ENCODE measurements at regions not wholly inside any gene's neighbourhood (a gene's known extent, or its start where the extent isn't known, plus 50 kb on each side); places are given as distances from the start of the nearest gene placed in this dataset.
A peak's percentile ranks its signal among the peaks of the same experiment; 100 is the strongest.

DNA sequence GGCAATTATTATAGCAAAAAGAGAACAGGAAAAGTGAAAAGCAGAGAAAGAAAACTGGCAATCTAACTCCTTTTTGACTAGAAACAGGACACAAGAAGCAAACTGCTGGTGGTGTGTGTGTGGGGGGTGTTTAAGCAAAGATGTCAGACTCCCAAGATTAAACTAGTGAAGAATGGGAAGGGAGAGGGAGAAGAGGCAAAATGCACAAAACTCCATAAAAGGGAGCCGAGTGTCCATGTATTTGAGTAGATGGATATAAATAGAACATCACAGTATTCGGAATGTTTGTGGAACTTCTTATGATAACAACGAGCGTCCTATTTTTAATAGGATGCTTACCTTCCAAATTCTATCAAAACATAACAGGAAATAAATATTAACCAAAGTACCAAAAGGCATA, 179.8 kb upstream of the TRIB2 start:
- ATAC-seq (replicated peaks in 1 of 2) (no peak), DNase-seq (no peak)
- Mint-ChIP-seq H3K4me1 (ENCODE audit: low read depth) (peaks cover 19% of the 10 kb centered on the region), H3K9me3 (no peaks in the 10 kb centered on the region), H3K4me3 (no peak overlapping the region), H3K36me3 (ENCODE audit: insufficient read depth in 2 of 2) (no peaks in the 10 kb centered on the region), H3K27ac (no peak overlapping the region), H3K27me3 (ENCODE audit: low read depth) (no peaks in the 10 kb centered on the region)

GRCh38 chr2:12538138-12538694, 178.5 kb upstream of the TRIB2 start:
- Mint-ChIP-seq H3K27me3 (ENCODE audit: low read depth) (no peaks in the 10 kb centered on the region), H3K9me3 (no peaks in the 10 kb centered on the region), H3K36me3 (ENCODE audit: insufficient read depth in 2 of 2) (no peaks in the 10 kb centered on the region), H3K27ac (no peak overlapping the region), H3K4me1 (ENCODE audit: low read depth) (peaks cover 19% of the 10 kb centered on the region), H3K4me3 (no peak overlapping the region)
- ATAC-seq (replicated peaks in 1 of 2) (no peak), DNase-seq (no peak)

DNA sequence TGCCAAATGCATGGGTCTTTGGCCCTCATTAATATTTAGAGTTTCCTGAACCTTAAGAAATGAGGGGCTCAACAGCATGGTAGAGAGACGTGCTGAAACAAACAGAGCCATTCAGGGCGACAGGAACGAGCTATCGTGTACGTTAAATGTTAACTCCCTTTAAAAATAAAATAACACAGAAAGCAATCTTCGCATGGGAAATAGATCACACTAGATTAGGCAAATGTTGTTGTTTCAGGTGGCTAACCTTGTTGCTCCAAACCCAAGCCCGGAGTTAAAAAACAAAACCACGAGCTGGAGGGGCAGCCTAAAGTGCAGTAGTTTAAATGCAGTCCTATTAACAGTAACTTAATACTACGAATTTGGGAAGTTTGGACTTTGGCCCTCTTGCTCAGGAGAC, 177.4 kb upstream of the TRIB2 start:
- Mint-ChIP-seq H3K9me3 (no peaks in the 10 kb centered on the region), H3K36me3 (ENCODE audit: insufficient read depth in 2 of 2) (no peaks in the 10 kb centered on the region), H3K27me3 (ENCODE audit: low read depth) (no peaks in the 10 kb centered on the region), H3K27ac (no peak overlapping the region), H3K4me3 (no peak overlapping the region), H3K4me1 (ENCODE audit: low read depth) (peaks cover 10% of the 10 kb centered on the region)
- ATAC-seq (replicated peaks in 1 of 2): no peak
- no peak for DNase-seq

GRCh38 chr2:12539776-12540562, 176.8 kb upstream of the TRIB2 start:
- no peak for DNase-seq
- ATAC-seq (replicated peaks in 1 of 2): no peak
- Mint-ChIP-seq H3K27ac (no peak overlapping the region), H3K27me3 (ENCODE audit: low read depth) (no peaks in the 10 kb centered on the region), H3K4me3 (no peak overlapping the region), H3K9me3 (peaks cover 0 to 2% of the 10 kb centered on the region in 2 donors), H3K36me3 (ENCODE audit: insufficient read depth in 2 of 2) (no peaks in the 10 kb centered on the region), H3K4me1 (ENCODE audit: low read depth) (peaks cover 10% of the 10 kb centered on the region)

GRCh38 chr2:12543076-12543977, 173.4 kb upstream of the TRIB2 start:
- no peaks in the 10 kb centered on the region for H3K27me3 Mint-ChIP-seq (ENCODE audit: low read depth)
- H3K4me3 Mint-ChIP-seq: no peak overlapping the region
- no peak overlapping the region for H3K27ac Mint-ChIP-seq
- ATAC-seq (replicated peaks in 1 of 2) (no peak), DNase-seq (no peak)
- peaks cover 0 to 2% of the 10 kb centered on the region in 2 donors for H3K9me3 Mint-ChIP-seq
- no peaks in the 10 kb centered on the region for H3K36me3 Mint-ChIP-seq (ENCODE audit: insufficient read depth in 2 of 2)
- peaks cover 23% of the 10 kb centered on the region for H3K4me1 Mint-ChIP-seq (ENCODE audit: low read depth)

DNA sequence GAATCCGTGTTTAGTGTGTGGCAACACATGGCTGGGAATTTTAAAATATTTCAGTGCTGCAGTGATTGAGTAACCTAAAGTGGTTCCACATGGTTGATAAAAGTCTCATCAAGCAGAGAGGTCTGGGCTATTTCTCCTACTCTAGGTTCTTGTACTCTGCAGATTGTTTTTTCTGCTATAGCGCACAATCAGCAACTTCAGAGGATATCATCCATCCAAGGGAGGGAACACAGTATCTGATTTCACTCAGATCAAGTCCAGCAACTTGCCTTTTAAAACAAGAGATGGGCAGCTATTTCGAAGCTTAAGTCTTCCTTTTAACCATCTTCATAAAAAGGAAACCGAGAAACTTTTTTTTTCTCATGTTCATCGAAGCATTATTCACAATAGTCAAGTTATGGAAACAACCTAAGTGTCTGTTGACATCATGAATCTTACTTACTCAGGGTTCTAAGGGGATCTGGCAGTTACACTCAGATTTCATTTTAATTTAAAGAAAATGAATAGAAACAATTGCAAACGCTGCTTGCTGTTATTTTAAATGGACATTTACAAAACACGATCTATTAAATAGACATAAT, 172.7 kb upstream of the TRIB2 start:
- no peak for DNase-seq
- no peak overlapping the region for H3K4me3 Mint-ChIP-seq
- no peaks in the 10 kb centered on the region for H3K36me3 Mint-ChIP-seq (ENCODE audit: insufficient read depth in 2 of 2)
- no peak for ATAC-seq (replicated peaks in 1 of 2)
- H3K27me3 Mint-ChIP-seq (ENCODE audit: low read depth): no peaks in the 10 kb centered on the region
- H3K4me1 Mint-ChIP-seq (ENCODE audit: low read depth): peaks cover 23% of the 10 kb centered on the region
- H3K9me3 Mint-ChIP-seq: peaks cover 0 to 2% of the 10 kb centered on the region in 2 donors
- H3K27ac Mint-ChIP-seq: no peak overlapping the region

- H3K4me3 Mint-ChIP-seq: no peak overlapping the region
Measured at GRCh38 chr2:12547566-12548170, 169.1 kb upstream of the TRIB2 start.

DNA sequence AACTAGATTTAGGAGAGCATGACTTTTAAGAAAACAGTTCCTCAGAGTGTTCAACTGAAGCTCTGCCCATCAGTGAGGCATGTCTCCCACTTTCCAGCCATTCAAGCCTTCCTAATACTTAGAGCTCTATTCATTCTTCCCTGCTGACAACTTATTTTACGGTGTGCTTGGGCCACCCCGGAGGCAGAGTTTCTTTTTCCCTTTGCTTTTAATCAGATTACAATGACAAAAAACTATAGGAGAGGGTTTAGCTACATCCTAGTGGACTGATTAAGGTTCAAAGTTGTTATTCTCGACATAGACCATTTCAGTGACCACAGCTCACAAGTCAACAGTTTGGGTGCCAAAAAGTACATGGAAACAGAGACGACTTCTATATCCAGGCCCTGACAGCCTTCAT, 167.8 kb upstream of the TRIB2 start:
- H3K27me3 Mint-ChIP-seq (ENCODE audit: low read depth): no peaks in the 10 kb centered on the region
- DNase-seq (no peak), ATAC-seq (replicated peaks in 1 of 2) (no peak)
- no peak overlapping the region for H3K27ac Mint-ChIP-seq
- H3K36me3 Mint-ChIP-seq (ENCODE audit: insufficient read depth in 2 of 2): no peaks in the 10 kb centered on the region
- peaks cover 25% of the 10 kb centered on the region for H3K4me1 Mint-ChIP-seq (ENCODE audit: low read depth)
- peaks cover 2 to 4% of the 10 kb centered on the region in 2 donors for H3K9me3 Mint-ChIP-seq
- H3K4me3 Mint-ChIP-seq: no peak overlapping the region

More at GRCh38 chr2:12547566-12548170, 169.1 kb upstream of the TRIB2 start:
- peaks cover 23% of the 10 kb centered on the region for H3K4me1 Mint-ChIP-seq (ENCODE audit: low read depth)
- H3K36me3 Mint-ChIP-seq (ENCODE audit: insufficient read depth in 2 of 2): no peaks in the 10 kb centered on the region
- H3K27me3 Mint-ChIP-seq (ENCODE audit: low read depth): no peaks in the 10 kb centered on the region
- peaks cover 2 to 4% of the 10 kb centered on the region in 2 donors for H3K9me3 Mint-ChIP-seq
- ATAC-seq (replicated peaks in 1 of 2) (no peak), DNase-seq (no peak)
- no peak overlapping the region for H3K27ac Mint-ChIP-seq

DNA sequence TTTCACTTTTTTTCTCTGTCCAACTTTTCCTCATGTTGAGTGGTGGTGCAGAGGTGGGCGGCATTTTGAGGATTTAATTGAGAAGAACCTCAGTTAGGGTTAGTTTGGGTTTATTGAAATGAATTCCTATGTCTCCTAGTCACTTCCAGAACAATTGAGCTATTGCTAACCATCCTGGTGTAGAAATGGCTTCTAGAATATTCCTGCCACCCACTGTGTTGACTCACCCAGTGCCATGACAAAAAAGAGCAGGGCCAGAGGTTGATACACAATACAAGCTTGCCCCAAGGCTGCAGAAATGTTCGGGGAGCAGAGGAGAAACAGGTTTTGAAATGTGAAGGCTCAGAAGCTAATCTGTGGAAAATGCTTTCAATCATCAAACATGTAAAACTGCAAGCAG, 167.1 kb upstream of the TRIB2 start:
- Mint-ChIP-seq H3K27me3 (ENCODE audit: low read depth) (no peaks in the 10 kb centered on the region), H3K27ac (no peak overlapping the region), H3K4me3 (no peak overlapping the region), H3K9me3 (peaks cover 2 to 4% of the 10 kb centered on the region in 2 donors), H3K36me3 (ENCODE audit: insufficient read depth in 2 of 2) (no peaks in the 10 kb centered on the region), H3K4me1 (ENCODE audit: low read depth) (peaks cover 28% of the 10 kb centered on the region)
- ATAC-seq (replicated peaks in 1 of 2) (no peak), DNase-seq (no peak)

GRCh38 chr2:12552092-12552491, 164.6 kb upstream of the TRIB2 start:
- Mint-ChIP-seq H3K4me1 (ENCODE audit: low read depth) (peaks cover 43% of the 10 kb centered on the region), H3K27ac (no peak overlapping the region), H3K9me3 (peaks cover 0 to 4% of the 10 kb centered on the region in 2 donors), H3K4me3 (no peak overlapping the region), H3K36me3 (ENCODE audit: insufficient read depth in 2 of 2) (no peaks in the 10 kb centered on the region), H3K27me3 (ENCODE audit: low read depth) (no peaks in the 10 kb centered on the region)
- ATAC-seq (replicated peaks in 1 of 2): no peak
- DNase-seq: no peak

- no peak overlapping the region for H3K27ac Mint-ChIP-seq
- peaks cover 0 to 4% of the 10 kb centered on the region in 2 donors for H3K9me3 Mint-ChIP-seq
- no peak for ATAC-seq (replicated peaks in 1 of 2)
- no peaks in the 10 kb centered on the region for H3K27me3 Mint-ChIP-seq (ENCODE audit: low read depth)
- peak overlapping the region; percentile 47 to 78 for H3K4me3 Mint-ChIP-seq
- peaks cover 37% of the 10 kb centered on the region for H3K4me1 Mint-ChIP-seq (ENCODE audit: low read depth)
- no peak for DNase-seq
- H3K36me3 Mint-ChIP-seq (ENCODE audit: insufficient read depth in 2 of 2): no peaks in the 10 kb centered on the region
Measured at GRCh38 chr2:12554224-12555011, 162.3 kb upstream of the TRIB2 start.

DNA sequence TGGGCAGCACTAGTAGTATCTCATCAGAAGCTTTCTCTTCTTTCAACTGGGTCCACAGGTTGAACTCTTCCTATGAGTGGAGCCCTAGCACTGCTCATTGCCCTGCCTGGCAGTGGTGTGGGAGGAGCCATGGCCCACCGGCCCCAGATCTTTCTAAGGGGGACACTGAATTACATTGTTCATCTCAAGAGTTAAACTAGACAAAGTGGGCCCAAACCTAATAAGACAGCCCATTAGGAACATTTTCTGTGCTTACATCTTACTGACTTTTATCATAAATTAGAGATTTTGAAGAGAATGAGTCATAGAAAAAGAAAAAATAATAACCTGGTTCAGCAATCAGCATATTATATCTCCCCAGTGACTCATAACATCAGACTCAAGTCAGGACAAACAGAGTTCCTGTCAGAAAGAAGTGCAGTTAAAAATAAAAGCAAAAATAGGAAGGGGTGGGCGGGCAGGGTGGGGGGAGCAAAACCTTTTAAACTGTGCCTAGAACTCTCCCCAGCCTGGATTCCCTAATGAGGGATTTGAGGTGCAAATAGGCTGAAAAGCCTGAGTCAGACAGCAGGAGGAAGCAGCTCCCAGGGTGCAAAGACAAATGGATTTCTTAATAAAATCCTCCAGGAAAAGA, 161.6 kb upstream of the TRIB2 start:
- Mint-ChIP-seq H3K4me1 (ENCODE audit: low read depth) (peaks cover 37% of the 10 kb centered on the region), H3K27me3 (ENCODE audit: low read depth) (no peaks in the 10 kb centered on the region), H3K9me3 (peaks cover 0 to 4% of the 10 kb centered on the region in 2 donors), H3K36me3 (ENCODE audit: insufficient read depth in 2 of 2) (no peaks in the 10 kb centered on the region), H3K4me3 (peak overlapping the region; percentile 47 to 78), H3K27ac (peak overlapping the region; percentile 89)
- DNase-seq (peak; percentile 27 to 34), ATAC-seq (replicated peaks in 1 of 2) (peak; percentile 89 to 92)
